ENCODE measurements at regions not wholly inside any gene's neighbourhood (a gene's known extent, or its start where the extent isn't known, plus 50 kb on each side); places are given as distances from the start of the nearest gene placed in this dataset.
A peak's percentile ranks its signal among the peaks of the same experiment; 100 is the strongest.
"Not testable (repeated sequence)": the region's sequence is repeated elsewhere in the genome, so short reads cannot be mapped to it uniquely, and the experiment has no call there.

DNA sequence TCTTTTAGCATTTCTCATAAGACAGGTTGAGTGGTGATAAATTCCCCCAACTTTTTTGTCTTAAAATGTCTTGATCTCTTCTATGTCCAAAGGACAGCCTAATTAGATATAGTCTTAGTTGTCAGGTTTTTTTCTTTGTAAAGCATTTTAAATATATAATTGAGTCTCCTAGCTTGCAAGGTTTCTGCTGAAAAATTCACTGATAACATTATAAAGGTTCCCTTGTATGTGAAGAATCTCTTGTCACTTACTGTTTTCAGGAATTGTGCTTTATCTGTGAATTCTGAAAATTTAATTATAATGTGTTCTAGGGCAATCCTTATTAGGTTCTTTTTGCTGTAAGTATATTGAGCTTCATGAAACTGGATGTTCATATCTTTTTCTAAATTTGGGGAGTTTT lies 96.8 kb upstream of the ZNF92 start:
- peaks cover 11% of the 10 kb centered on the region for H3K9me3 Mint-ChIP-seq (ENCODE audit: unreplicated experiment)
- TF ChIP-seq, protein P1, sequence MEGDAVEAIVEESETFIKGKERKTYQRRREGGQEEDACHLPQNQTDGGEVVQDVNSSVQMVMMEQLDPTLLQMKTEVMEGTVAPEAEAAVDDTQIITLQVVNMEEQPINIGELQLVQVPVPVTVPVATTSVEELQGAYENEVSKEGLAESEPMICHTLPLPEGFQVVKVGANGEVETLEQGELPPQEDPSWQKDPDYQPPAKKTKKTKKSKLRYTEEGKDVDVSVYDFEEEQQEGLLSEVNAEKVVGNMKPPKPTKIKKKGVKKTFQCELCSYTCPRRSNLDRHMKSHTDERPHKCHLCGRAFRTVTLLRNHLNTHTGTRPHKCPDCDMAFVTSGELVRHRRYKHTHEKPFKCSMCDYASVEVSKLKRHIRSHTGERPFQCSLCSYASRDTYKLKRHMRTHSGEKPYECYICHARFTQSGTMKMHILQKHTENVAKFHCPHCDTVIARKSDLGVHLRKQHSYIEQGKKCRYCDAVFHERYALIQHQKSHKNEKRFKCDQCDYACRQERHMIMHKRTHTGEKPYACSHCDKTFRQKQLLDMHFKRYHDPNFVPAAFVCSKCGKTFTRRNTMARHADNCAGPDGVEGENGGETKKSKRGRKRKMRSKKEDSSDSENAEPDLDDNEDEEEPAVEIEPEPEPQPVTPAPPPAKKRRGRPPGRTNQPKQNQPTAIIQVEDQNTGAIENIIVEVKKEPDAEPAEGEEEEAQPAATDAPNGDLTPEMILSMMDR (IDR thresholded peaks at IDR 0.05; ENCODE audit: unreplicated experiment), result no peak
- H3K4me3 Mint-ChIP-seq (ENCODE audit: unreplicated experiment), result no peak overlapping the region
- no peak overlapping the region for H3K27ac Mint-ChIP-seq (ENCODE audit: low read depth, unreplicated experiment)
- no peaks in the 10 kb centered on the region for H3K36me3 Mint-ChIP-seq (ENCODE audit: insufficient read depth, unreplicated experiment)
- CTCF ChIA-PET, result interaction anchor here (2.7 kb wide), 1 partner anchor 32 kb away, joined by 10 read pairs; no protein-coding TSS in a partner anchor
- H3K27me3 Mint-ChIP-seq (ENCODE audit: insufficient read depth, unreplicated experiment), result no peaks in the 10 kb centered on the region
- no peak for DNase-seq (ENCODE audit: unreplicated experiment)
- intact Hi-C loops (cut with micrococcal nuclease), result no loop called here
- POLR2A ChIA-PET, result no interaction called here
- BruUV-seq (replicated peaks), result no TSS peak
- no peaks in the 10 kb centered on the region for H3K4me1 Mint-ChIP-seq (ENCODE audit: insufficient read depth, unreplicated experiment)

DNA sequence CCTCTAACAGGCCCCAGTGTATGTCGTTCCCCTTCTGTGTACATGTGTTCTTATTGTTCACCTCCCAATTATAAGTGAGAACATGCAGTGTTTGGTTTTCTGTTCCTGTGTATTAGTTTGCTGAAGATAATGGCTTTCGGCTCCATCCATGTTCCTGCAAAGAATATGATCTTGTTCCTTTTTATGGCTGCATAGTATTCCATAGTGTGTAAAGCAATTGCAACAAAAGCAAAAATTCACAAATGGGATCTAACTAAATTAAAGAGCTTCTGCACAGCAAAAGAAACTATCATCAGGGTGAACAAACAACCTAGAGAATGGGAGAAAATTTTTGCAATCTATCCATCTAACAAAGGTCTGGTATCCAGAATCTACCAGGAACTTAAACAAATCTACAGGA lies 102.2 kb upstream of the ZNF92 start:
- H3K27ac Mint-ChIP-seq (ENCODE audit: low read depth, unreplicated experiment); DNase-seq (ENCODE audit: unreplicated experiment); intact Hi-C loops (cut with micrococcal nuclease); H3K4me1 Mint-ChIP-seq (ENCODE audit: insufficient read depth, unreplicated experiment); H3K27me3 Mint-ChIP-seq (ENCODE audit: insufficient read depth, unreplicated experiment); H3K4me3 Mint-ChIP-seq (ENCODE audit: unreplicated experiment); POLR2A ChIA-PET; BruUV-seq (replicated peaks); H3K9me3 Mint-ChIP-seq (ENCODE audit: unreplicated experiment); H3K36me3 Mint-ChIP-seq (ENCODE audit: insufficient read depth, unreplicated experiment): not testable (repeated sequence)
- CTCF ChIA-PET, result interaction anchor here (1.7 kb wide), 1 partner anchor 36 kb away, joined by 11 read pairs; no protein-coding TSS in a partner anchor

DNA sequence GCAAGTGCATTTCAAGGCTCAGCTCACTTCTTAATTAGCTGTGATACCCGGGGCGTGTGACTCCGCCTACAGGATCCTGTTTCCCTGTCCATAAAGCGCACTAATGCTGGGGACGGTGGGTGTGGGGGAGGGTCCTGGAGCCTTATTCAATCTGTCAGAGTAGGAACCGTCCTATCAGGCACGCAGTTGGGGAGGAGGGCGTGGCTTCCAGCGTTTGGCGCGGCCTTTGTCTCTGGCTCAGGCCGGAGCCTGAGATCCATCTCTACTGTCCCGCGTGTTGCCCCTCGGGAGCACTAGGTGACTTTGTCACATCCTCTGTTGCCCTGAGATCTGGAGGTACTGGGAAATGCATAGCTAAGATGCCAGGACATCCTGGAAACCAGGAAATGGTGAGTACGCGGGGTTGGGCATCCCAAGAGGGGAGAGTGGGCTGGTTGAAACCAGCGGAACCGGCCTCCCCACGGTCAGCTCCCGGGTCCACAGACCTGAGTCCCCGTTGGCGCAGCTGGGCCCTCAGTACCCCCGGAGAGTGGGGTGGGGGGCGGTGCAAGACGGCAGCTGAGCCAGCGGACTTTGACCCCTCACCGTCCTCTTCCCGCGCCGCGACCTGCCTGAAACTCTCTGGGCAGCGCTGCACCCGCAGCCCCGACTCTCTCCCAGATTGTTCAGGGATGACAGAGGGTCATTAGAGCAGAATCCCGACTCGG lies 104.4 kb upstream of the ZNF92 start:
- no TSS peak for BruUV-seq (replicated peaks)
- intact Hi-C loops (cut with micrococcal nuclease), result no loop called here
- ChIA-PET CTCF (interaction anchor here (0.7 to 1.4 kb wide), 3 partner anchors 28 to 927 kb away, joined by 3 to 9 read pairs (median 3); no protein-coding TSS in a partner anchor), POLR2A (interaction anchor here (0.6 kb wide), 2 partner anchors 63 to 949 kb away, joined by 3 read pairs; no protein-coding TSS in a partner anchor)
- H3K4me3 Mint-ChIP-seq (ENCODE audit: unreplicated experiment), result peak overlapping the region; percentile 78
- H3K36me3 Mint-ChIP-seq (ENCODE audit: insufficient read depth, unreplicated experiment), result no peaks in the 10 kb centered on the region
- DNase-seq (ENCODE audit: unreplicated experiment), result peak; percentile 94
- no peaks in the 10 kb centered on the region for H3K9me3 Mint-ChIP-seq (ENCODE audit: unreplicated experiment)
- no peaks in the 10 kb centered on the region for H3K27me3 Mint-ChIP-seq (ENCODE audit: insufficient read depth, unreplicated experiment)
- H3K27ac Mint-ChIP-seq (ENCODE audit: low read depth, unreplicated experiment), result peak overlapping the region; percentile 7
- H3K4me1 Mint-ChIP-seq (ENCODE audit: insufficient read depth, unreplicated experiment), result no peaks in the 10 kb centered on the region
- TF ChIP-seq, protein P1 (IDR thresholded peaks at IDR 0.05; ENCODE audit: unreplicated experiment), result no peak

DNA sequence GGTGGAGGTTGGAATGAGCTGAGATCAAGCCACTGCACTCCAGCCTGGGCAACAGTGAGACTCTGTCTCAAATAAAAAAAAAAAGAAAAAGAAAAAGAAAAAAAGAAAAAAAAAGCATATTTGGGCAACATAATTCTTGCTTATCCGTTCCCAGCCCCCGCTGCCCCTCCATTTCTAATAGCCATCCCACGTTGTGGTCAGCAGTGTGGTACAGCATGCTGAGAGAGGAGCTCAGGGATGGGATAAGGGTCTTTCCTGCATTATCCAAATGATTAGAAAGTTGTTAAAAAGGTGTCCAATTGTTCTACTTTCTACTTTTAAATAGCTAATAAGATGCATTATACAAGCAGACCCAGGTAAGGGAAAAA lies 104.9 kb upstream of the ZNF92 start:
- BruUV-seq (replicated peaks), result no TSS peak
- H3K27me3 Mint-ChIP-seq (ENCODE audit: insufficient read depth, unreplicated experiment), result no peaks in the 10 kb centered on the region
- H3K36me3 Mint-ChIP-seq (ENCODE audit: insufficient read depth, unreplicated experiment), result no peaks in the 10 kb centered on the region
- intact Hi-C loops (cut with micrococcal nuclease), result no loop called here
- POLR2A ChIA-PET, result interaction anchor here (0.6 kb wide), 2 partner anchors 64 to 948 kb away, joined by 3 read pairs; no protein-coding TSS in a partner anchor
- peak overlapping the region; percentile 78 for H3K4me3 Mint-ChIP-seq (ENCODE audit: unreplicated experiment)
- TF ChIP-seq, protein P1 (IDR thresholded peaks at IDR 0.05; ENCODE audit: unreplicated experiment), result no peak
- H3K9me3 Mint-ChIP-seq (ENCODE audit: unreplicated experiment), result no peaks in the 10 kb centered on the region
- no peak for DNase-seq (ENCODE audit: unreplicated experiment)
- H3K4me1 Mint-ChIP-seq (ENCODE audit: insufficient read depth, unreplicated experiment), result no peaks in the 10 kb centered on the region
- H3K27ac Mint-ChIP-seq (ENCODE audit: low read depth, unreplicated experiment), result no peak overlapping the region
- CTCF ChIA-PET, result interaction anchor here (1.1 to 1.4 kb wide), 2 partner anchors 28 to 39 kb away, joined by 3 to 9 read pairs; no protein-coding TSS in a partner anchor
